ENCODE measurements at regions not wholly inside any gene's neighbourhood (a gene's known extent, or its start where the extent isn't known, plus 50 kb on each side); places are given as distances from the start of the nearest gene placed in this dataset.

DNA sequence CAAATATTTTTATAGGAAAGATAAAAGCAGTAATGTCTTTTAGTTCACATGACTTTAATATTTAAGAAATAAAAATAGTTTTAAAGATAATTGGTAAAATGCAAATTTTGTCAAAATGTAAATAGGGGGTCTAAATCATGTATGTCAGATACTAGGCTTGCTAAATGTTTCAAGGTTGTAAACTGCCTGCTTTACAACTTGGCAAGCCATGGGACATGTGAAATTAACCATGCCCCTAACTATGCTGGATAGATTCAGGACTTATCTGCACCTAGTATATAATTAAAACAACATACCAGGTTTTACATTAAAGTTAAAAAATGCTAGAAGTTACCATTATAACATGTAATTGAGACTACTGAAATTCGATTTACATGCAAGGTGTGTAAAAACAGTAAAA is 537.3 kb upstream of the MIS18BP1 start (continued):
- TF ChIP-seq PATZ1 (CRISPR knock-in tag; IDR thresholded peaks at IDR 0.05; ENCODE audit: borderline replicate concordance) (no peak), ZNF565 (CRISPR knock-in tag; conservative IDR thresholded peaks at IDR 0.05; ENCODE audit: low read depth) (no peak), ZNF70 (CRISPR knock-in tag; IDR thresholded peaks at IDR 0.05) (no peak), ZC3H10 (CRISPR knock-in tag; IDR thresholded peaks at IDR 0.05) (no peak), OSR1 (CRISPR knock-in tag; IDR thresholded peaks at IDR 0.05) (no peak)

DNA sequence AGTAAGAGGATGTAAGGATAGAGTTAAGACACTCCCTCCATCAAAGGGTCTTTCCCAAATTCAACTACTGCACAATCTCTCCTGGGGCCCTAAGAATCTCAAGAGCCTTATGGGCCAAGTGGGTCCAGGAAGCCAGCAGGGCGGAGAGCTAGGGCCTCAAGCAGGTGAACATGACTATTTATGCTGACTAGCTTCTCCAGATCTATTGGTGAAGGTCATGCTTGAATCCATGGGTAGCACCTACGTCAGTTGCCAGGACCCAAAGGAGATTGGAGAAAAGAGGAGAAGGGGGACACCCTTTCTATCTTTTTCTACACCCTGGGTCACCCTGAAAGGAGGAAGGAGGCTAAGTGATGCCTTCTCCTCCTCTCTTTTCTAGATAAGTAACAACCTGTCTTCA is 534.2 kb upstream of the MIS18BP1 start:
- no peak for ATAC-seq
- TF ChIP-seq TCF4 (CRISPR knock-in tag; IDR thresholded peaks at IDR 0.05; ENCODE audit: borderline replicate concordance): no peak
- no peak for TF ChIP-seq CSDC2 (CRISPR knock-in tag; IDR thresholded peaks at IDR 0.05)
- TF ChIP-seq ZC3H10 (CRISPR knock-in tag; IDR thresholded peaks at IDR 0.05): no peak
- TF ChIP-seq PPARA (CRISPR knock-in tag; IDR thresholded peaks at IDR 0.05; ENCODE audit: borderline replicate concordance): no peak
- TF ChIP-seq, protein P1, sequence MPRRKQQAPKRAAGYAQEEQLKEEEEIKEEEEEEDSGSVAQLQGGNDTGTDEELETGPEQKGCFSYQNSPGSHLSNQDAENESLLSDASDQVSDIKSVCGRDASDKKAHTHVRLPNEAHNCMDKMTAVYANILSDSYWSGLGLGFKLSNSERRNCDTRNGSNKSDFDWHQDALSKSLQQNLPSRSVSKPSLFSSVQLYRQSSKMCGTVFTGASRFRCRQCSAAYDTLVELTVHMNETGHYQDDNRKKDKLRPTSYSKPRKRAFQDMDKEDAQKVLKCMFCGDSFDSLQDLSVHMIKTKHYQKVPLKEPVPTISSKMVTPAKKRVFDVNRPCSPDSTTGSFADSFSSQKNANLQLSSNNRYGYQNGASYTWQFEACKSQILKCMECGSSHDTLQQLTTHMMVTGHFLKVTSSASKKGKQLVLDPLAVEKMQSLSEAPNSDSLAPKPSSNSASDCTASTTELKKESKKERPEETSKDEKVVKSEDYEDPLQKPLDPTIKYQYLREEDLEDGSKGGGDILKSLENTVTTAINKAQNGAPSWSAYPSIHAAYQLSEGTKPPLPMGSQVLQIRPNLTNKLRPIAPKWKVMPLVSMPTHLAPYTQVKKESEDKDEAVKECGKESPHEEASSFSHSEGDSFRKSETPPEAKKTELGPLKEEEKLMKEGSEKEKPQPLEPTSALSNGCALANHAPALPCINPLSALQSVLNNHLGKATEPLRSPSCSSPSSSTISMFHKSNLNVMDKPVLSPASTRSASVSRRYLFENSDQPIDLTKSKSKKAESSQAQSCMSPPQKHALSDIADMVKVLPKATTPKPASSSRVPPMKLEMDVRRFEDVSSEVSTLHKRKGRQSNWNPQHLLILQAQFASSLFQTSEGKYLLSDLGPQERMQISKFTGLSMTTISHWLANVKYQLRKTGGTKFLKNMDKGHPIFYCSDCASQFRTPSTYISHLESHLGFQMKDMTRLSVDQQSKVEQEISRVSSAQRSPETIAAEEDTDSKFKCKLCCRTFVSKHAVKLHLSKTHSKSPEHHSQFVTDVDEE (CRISPR knock-in tag; IDR thresholded peaks at IDR 0.05): no peak
- TF ChIP-seq SNAI2 (CRISPR knock-in tag; IDR thresholded peaks at IDR 0.05): no peak
- TF ChIP-seq OSR1 (CRISPR knock-in tag; IDR thresholded peaks at IDR 0.05): no peak
- no peak for TF ChIP-seq ARNTL (CRISPR knock-in tag; IDR thresholded peaks at IDR 0.05; ENCODE audit: borderline replicate concordance, low read depth)
- TF ChIP-seq ZFP3 (CRISPR knock-in tag; IDR thresholded peaks at IDR 0.05): no peak
- no peak for TF ChIP-seq ZNF565 (CRISPR knock-in tag; conservative IDR thresholded peaks at IDR 0.05; ENCODE audit: low read depth)
- TF ChIP-seq ZNF8 (CRISPR knock-in tag; IDR thresholded peaks at IDR 0.05): no peak
- TF ChIP-seq TOX (CRISPR knock-in tag; IDR thresholded peaks at IDR 0.05; ENCODE audit: borderline replicate concordance): no peak
- TF ChIP-seq ZNF70 (CRISPR knock-in tag; IDR thresholded peaks at IDR 0.05): no peak
- no peak for TF ChIP-seq BACH2 (CRISPR knock-in tag; IDR thresholded peaks at IDR 0.05; ENCODE audit: borderline replicate concordance)
- TF ChIP-seq, protein P2, sequence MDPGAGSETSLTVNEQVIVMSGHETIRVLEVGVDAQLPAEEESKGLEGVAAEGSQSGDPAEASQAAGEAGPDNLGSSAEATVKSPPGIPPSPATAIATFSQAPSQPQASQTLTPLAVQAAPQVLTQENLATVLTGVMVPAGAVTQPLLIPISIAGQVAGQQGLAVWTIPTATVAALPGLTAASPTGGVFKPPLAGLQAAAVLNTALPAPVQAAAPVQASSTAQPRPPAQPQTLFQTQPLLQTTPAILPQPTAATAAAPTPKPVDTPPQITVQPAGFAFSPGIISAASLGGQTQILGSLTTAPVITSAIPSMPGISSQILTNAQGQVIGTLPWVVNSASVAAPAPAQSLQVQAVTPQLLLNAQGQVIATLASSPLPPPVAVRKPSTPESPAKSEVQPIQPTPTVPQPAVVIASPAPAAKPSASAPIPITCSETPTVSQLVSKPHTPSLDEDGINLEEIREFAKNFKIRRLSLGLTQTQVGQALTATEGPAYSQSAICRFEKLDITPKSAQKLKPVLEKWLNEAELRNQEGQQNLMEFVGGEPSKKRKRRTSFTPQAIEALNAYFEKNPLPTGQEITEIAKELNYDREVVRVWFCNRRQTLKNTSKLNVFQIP (CRISPR knock-in tag; IDR thresholded peaks at IDR 0.05; ENCODE audit: borderline replicate concordance, low read depth): no peak
- no peak for TF ChIP-seq RARB (CRISPR knock-in tag; IDR thresholded peaks at IDR 0.05)
- TF ChIP-seq CREB5 (CRISPR knock-in tag; IDR thresholded peaks at IDR 0.05; ENCODE audit: low read depth): no peak
- TF ChIP-seq ESRRG (CRISPR knock-in tag; IDR thresholded peaks at IDR 0.05): no peak

GRCh38 chr14:45786266-45786665 is 533.3 kb upstream of the MIS18BP1 start:
- no peak for TF ChIP-seq ZNF565 (CRISPR knock-in tag; conservative IDR thresholded peaks at IDR 0.05; ENCODE audit: low read depth)
- TF ChIP-seq PATZ1 (CRISPR knock-in tag; IDR thresholded peaks at IDR 0.05; ENCODE audit: borderline replicate concordance): no peak
- TF ChIP-seq ZNF70 (CRISPR knock-in tag; IDR thresholded peaks at IDR 0.05): no peak
- TF ChIP-seq, protein P3, sequence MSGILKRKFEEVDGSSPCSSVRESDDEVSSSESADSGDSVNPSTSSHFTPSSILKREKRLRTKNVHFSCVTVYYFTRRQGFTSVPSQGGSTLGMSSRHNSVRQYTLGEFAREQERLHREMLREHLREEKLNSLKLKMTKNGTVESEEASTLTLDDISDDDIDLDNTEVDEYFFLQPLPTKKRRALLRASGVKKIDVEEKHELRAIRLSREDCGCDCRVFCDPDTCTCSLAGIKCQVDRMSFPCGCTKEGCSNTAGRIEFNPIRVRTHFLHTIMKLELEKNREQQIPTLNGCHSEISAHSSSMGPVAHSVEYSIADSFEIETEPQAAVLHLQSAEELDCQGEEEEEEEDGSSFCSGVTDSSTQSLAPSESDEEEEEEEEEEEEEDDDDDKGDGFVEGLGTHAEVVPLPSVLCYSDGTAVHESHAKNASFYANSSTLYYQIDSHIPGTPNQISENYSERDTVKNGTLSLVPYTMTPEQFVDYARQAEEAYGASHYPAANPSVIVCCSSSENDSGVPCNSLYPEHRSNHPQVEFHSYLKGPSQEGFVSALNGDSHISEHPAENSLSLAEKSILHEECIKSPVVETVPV (CRISPR knock-in tag; IDR thresholded peaks at IDR 0.05): no peak
- no peak for TF ChIP-seq SNAI2 (CRISPR knock-in tag; IDR thresholded peaks at IDR 0.05)
- TF ChIP-seq PPARA (CRISPR knock-in tag; IDR thresholded peaks at IDR 0.05; ENCODE audit: borderline replicate concordance): no peak
- no peak for ATAC-seq
